HL-60 (cell line): ENCODE measurements at regions not wholly inside any gene's neighbourhood (a gene's known extent, or its start where the extent isn't known, plus 50 kb on each side); places are given as distances from the start of the nearest gene placed in this dataset.

ENCODE experiments used
- DNase-seq, 2 experiments: peaks; one replicate each; pipeline ENCODE4 v3.0.0-alpha.2; 2010 to 2020; ENCODE audit warnings: low read depth in 1 of 2, low spot score in 1 of 2
- H3K27ac ChIP-seq: fragments of 250-450 bp; sonication (Bioruptor Pico); replicated peaks from 2 replicates; pipeline ENCODE4 v1.5.1; 2020; ENCODE audit warnings: mild to moderate bottlenecking, moderate library complexity
- H3K27me3 ChIP-seq: fragments of 250-450 bp; sonication (Bioruptor Pico); 2 replicates; pipeline ENCODE4 v1.5.1; 2021; ENCODE audit warnings: mild to moderate bottlenecking, moderate library complexity; ENCODE audit not compliant: insufficient read depth, poor library complexity, severe bottlenecking
- H3K4me3 ChIP-seq: replicated peaks from 2 replicates; pipeline ENCODE4 v1.5.1; 2011; ENCODE audit warnings: mild to moderate bottlenecking, control low read depth, low read length; ENCODE audit not compliant: insufficient read depth
- CTCF ChIP-seq: IDR thresholded peaks from one replicate; pipeline ENCODE4 v1.5.1; 2011; ENCODE audit warnings: low read length, control low read depth, inconsistent platforms; ENCODE audit not compliant: insufficient read depth
- GABPA ChIP-seq: IDR thresholded peaks from 2 replicates; pipeline ENCODE4 v1.6.1; 2012; ENCODE audit warnings: low read depth
- POLR2AphosphoS5 ChIP-seq: IDR thresholded peaks from 2 replicates; pipeline ENCODE4 v1.6.1; 2012; ENCODE audit warnings: low read depth
- REST ChIP-seq: IDR thresholded peaks from 2 replicates; pipeline ENCODE4 v1.6.1; 2012; ENCODE audit warnings: low read depth; ENCODE audit not compliant: insufficient replicate concordance
- SPI1 ChIP-seq: IDR thresholded peaks from 2 replicates; pipeline ENCODE4 v1.6.1; 2012; ENCODE audit warnings: low read depth, mild to moderate bottlenecking, borderline replicate concordance

- H3K27me3 ChIP-seq: no peaks in the 10 kb centered on the region
- no peak overlapping the region for H3K27ac ChIP-seq
- TF ChIP-seq CTCF (no peak), REST (no peak)
- no peak overlapping the region for H3K4me3 ChIP-seq
- no peak for DNase-seq
Measured at GRCh38 chr20:10960416-10960815, 286.6 kb upstream of the JAG1 start.

GRCh38 chr20:10961651-10962288 is 288.0 kb upstream of the JAG1 start:
- Histone ChIP-seq H3K27me3 (no peaks in the 10 kb centered on the region), H3K4me3 (no peak overlapping the region), H3K27ac (no peak overlapping the region)
- no peak for DNase-seq
- TF ChIP-seq SPI1: no peak
- no peak for TF ChIP-seq REST
- TF ChIP-seq CTCF: no peak

DNA sequence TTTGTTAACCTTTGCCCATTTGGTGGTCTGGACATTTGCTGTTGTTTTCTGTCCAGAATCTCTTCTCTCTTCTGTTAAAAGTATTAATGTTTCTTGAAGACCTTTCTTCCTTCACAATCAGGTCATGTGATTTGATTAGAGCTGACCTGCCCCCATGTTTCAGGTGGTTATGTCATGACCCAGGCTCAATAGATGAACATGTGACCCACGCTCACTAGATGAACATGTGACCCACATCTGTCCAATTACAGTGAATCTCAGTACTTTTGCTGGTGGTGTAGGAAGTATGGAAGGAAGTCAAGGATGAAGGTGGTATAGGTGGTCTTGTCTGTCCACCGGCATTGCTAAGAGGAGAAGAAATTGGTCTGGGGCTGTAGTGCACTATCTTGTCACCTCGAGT is 289.1 kb upstream of the JAG1 start:
- TF ChIP-seq GABPA (no peak), CTCF (no peak), POLR2AphosphoS5 (no peak)
- no peak overlapping the region for H3K27ac ChIP-seq

GRCh38 chr20:10963717-10964266 is 290.0 kb upstream of the JAG1 start:
- DNase-seq: no peak
- Histone ChIP-seq H3K27me3 (no peaks in the 10 kb centered on the region), H3K27ac (no peak overlapping the region), H3K4me3 (no peak overlapping the region)
- no peak for TF ChIP-seq POLR2AphosphoS5
- no peak for TF ChIP-seq CTCF
- TF ChIP-seq GABPA: no peak
- TF ChIP-seq REST: no peak
- no peak for TF ChIP-seq SPI1

More for the DNA sequence above, 289.1 kb upstream of the JAG1 start:
- no peak for DNase-seq
- Histone ChIP-seq H3K4me3 (no peak overlapping the region), H3K27me3 (no peaks in the 10 kb centered on the region)
